ENCODE measurements at regions not wholly inside any gene's neighbourhood (a gene's known extent, or its start where the extent isn't known, plus 50 kb on each side); places are given as distances from the start of the nearest gene placed in this dataset.

- no peak for TF ChIP-seq NBN (IDR thresholded peaks at IDR 0.05; ENCODE audit: low read depth)
- no peak for TF ChIP-seq FOXP1 (CRISPR knock-in tag; IDR thresholded peaks at IDR 0.05)
- TF ChIP-seq CEBPB (tag; IDR thresholded peaks at IDR 0.05) = no peak
- TF ChIP-seq SIN3A (IDR thresholded peaks at IDR 0.05; ENCODE audit: borderline replicate concordance in 2 of 2, control insufficient read depth in 1 of 2, low read depth in 2 of 2, low read length in 2 of 2) = no peak
- TF ChIP-seq, protein P1, sequence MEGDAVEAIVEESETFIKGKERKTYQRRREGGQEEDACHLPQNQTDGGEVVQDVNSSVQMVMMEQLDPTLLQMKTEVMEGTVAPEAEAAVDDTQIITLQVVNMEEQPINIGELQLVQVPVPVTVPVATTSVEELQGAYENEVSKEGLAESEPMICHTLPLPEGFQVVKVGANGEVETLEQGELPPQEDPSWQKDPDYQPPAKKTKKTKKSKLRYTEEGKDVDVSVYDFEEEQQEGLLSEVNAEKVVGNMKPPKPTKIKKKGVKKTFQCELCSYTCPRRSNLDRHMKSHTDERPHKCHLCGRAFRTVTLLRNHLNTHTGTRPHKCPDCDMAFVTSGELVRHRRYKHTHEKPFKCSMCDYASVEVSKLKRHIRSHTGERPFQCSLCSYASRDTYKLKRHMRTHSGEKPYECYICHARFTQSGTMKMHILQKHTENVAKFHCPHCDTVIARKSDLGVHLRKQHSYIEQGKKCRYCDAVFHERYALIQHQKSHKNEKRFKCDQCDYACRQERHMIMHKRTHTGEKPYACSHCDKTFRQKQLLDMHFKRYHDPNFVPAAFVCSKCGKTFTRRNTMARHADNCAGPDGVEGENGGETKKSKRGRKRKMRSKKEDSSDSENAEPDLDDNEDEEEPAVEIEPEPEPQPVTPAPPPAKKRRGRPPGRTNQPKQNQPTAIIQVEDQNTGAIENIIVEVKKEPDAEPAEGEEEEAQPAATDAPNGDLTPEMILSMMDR (IDR thresholded peaks at IDR 0.05 in 2 of 3, conservative IDR thresholded peaks at IDR 0.05 in 1 of 3; ENCODE audit: insufficient read depth in 2 of 3, low read depth in 1 of 3, low read length in 3 of 3) = no peak
- TF ChIP-seq TCF7 (IDR thresholded peaks at IDR 0.05; ENCODE audit: borderline replicate concordance) = no peak
- TF ChIP-seq HNRNPLL (IDR thresholded peaks at IDR 0.05; ENCODE audit: low read depth, low read length, poor library complexity, severe bottlenecking) = no peak
- no peak for TF ChIP-seq SREBF1 (IDR thresholded peaks at IDR 0.05; ENCODE audit: borderline replicate concordance, low read depth, low read length)
- TF ChIP-seq MAFF (IDR thresholded peaks at IDR 0.05; ENCODE audit: low read length) = no peak
- TF ChIP-seq SNIP1 (IDR thresholded peaks at IDR 0.05; ENCODE audit: low read depth) = no peak
Observed at GRCh38 chr6:19632230-19632629, 204.9 kb upstream of the ID4 start.
